K562 (cell line): ENCODE measurements at regions not wholly inside any gene's neighbourhood (a gene's known extent, or its start where the extent isn't known, plus 50 kb on each side); places are given as distances from the start of the nearest gene placed in this dataset.

Experiments
- ATAC-seq: fragments of 200-7000 bp; cut with Tn5 transposase; 3 replicates; pipeline ENCODE4 v1.9.1; 2020; ENCODE audit warnings: moderate library complexity
- BruUV-seq: library from RNA; stranded (reverse); fragments of 400-500 nt; replicated peaks from 2 replicates; lab custom pipeline; 2021; lab: Mats Ljungman, UMichigan
- CTCF ChIA-PET: fragments of 300-600 bp; formaldehyde crosslinking; extraction: SDS; loops from one replicate; lab custom pipeline; 2021; ENCODE audit warnings: low intra/inter-chr PET ratio; lab: Yijun Ruan, JAX
- POLR2A ChIA-PET: fragments of 300-600, 350-650 bp; sonication (Branson Sonifier 250); formaldehyde crosslinking; extraction: SDS; loops from one replicate; lab custom pipeline; 2021; ENCODE audit warnings: antibody characterized with exemption, inconsistent platforms; lab: Yijun Ruan, JAX
- DNase-seq, 4 experiments: peaks; one replicate each; pipeline versions ENCODE4 v3.0.0 to v3.0.0-alpha.2; 2011 to 2018; ENCODE audit warnings: low spot score in 3 of 4, mixed read lengths in 3 of 4; ENCODE audit errors: extremely low read depth in 1 of 4
- FAIRE-seq: peaks from 2 replicates; lab custom pipeline; 2011; peaks lifted over from hg19 to GRCh38; lab: Jason Lieb, UNC
- H2AFZ ChIP-seq: 2 replicates; pipeline ENCODE4 v1.6.0; 2011; ENCODE audit warnings: low read depth, low read length, control low read depth, inconsistent platforms
- H3K27ac ChIP-seq: fragments of 200-600 bp; 3 replicates; pipeline ENCODE4 v1.8.0; 2011; ENCODE audit warnings: low read depth, mild to moderate bottlenecking, control low read depth, inconsistent platforms, low read length, moderate library complexity, mixed read lengths; ENCODE audit errors: extremely low read depth
- H3K27me3 ChIP-seq, 2 experiments: fragments of 300-600 bp in 1 of 2; 2 replicates in 1 of 2; 3 replicates in 1 of 2; pipeline versions ENCODE4 v1.6.0 to v1.8.0; 2011; ENCODE audit warnings: inconsistent platforms in 2 of 2, low read length in 2 of 2, mild to moderate bottlenecking in 1 of 2, mixed read lengths in 1 of 2, moderate library complexity in 1 of 2; ENCODE audit not compliant: control insufficient read depth in 2 of 2, insufficient read depth in 2 of 2
- H3K36me3 ChIP-seq: fragments of 300-600 bp; 3 replicates; pipeline ENCODE4 v1.8.0; 2011; ENCODE audit warnings: mild to moderate bottlenecking, low read length, inconsistent platforms; ENCODE audit not compliant: control insufficient read depth, insufficient read depth
- H3K4me1 ChIP-seq, 2 experiments: fragments of 200-600 bp in 1 of 2; replicated peaks in 1 of 2; 2 replicates in 1 of 2; 3 replicates in 1 of 2; pipeline versions ENCODE4 v1.5.1 to v1.8.0; 2011; ENCODE audit warnings: inconsistent platforms in 2 of 2, low read length in 2 of 2, mild to moderate bottlenecking in 1 of 2, mixed read lengths in 1 of 2, moderate library complexity in 1 of 2; ENCODE audit not compliant: control insufficient read depth in 2 of 2, insufficient read depth in 2 of 2
- H3K4me2 ChIP-seq: 2 replicates; pipeline ENCODE4 v1.6.1; 2011; ENCODE audit warnings: low read length, control low read depth, inconsistent platforms, mixed read lengths; ENCODE audit not compliant: insufficient read depth
- H3K4me3 ChIP-seq: fragments of 200-600 bp; sonication (generic), shearing (Covaris generic); 2 replicates; pipeline ENCODE4 v1.5.1; 2016; ENCODE audit warnings: control low read depth, inconsistent platforms
- H3K79me2 ChIP-seq: fragments of 200-600 bp; 3 replicates; pipeline ENCODE4 v1.8.0; 2011; ENCODE audit warnings: low read length, inconsistent platforms; ENCODE audit not compliant: control insufficient read depth, insufficient read depth
- H3K9ac ChIP-seq, 2 experiments: 2 replicates each; pipeline versions ENCODE4 v1.6.0 to v1.6.1; 2011; ENCODE audit warnings: low read depth in 2 of 2, low read length in 2 of 2, control low read depth in 1 of 2, inconsistent platforms in 1 of 2, mild to moderate bottlenecking in 1 of 2, mixed read lengths in 1 of 2; ENCODE audit not compliant: insufficient read depth in 1 of 2
- H3K9me1 ChIP-seq: one replicate; pipeline ENCODE4 v1.6.0; 2011; ENCODE audit warnings: inconsistent platforms, mild to moderate bottlenecking, low read length, moderate library complexity; ENCODE audit not compliant: control insufficient read depth, insufficient read depth
- H3K9me3 ChIP-seq: replicated peaks from 2 replicates; pipeline ENCODE4 v1.5.1; 2011; ENCODE audit warnings: low read depth, low read length, inconsistent platforms; ENCODE audit not compliant: control insufficient read depth, insufficient read depth
- H4K20me1 ChIP-seq: replicated peaks from 2 replicates; pipeline ENCODE4 v1.6.1; 2011; ENCODE audit warnings: low read length, inconsistent platforms, mixed read lengths; ENCODE audit not compliant: control insufficient read depth, insufficient read depth
- BMI1 ChIP-seq: fragments of 150-350 bp; IDR thresholded peaks from 2 replicates; pipeline ENCODE4 v1.6.1; 2014; ENCODE audit warnings: low read length
- CAMTA2 ChIP-seq: fragments of 250-450 bp; sonication (Bioruptor Pico); conservative IDR thresholded peaks from 2 replicates; pipeline ENCODE4 v1.5.1; 2022
- CBFA2T3 ChIP-seq: fragments of 450-650 bp; IDR thresholded peaks from 2 replicates; pipeline ENCODE4 v1.6.1; 2017
- FOXA1 ChIP-seq: fragments of 450-650 bp; IDR thresholded peaks from 2 replicates; pipeline ENCODE4 v1.6.1; 2016; ENCODE audit warnings: mild to moderate bottlenecking, borderline replicate concordance
- HDAC3 ChIP-seq: fragments of 450-650 bp; IDR thresholded peaks from 2 replicates; pipeline ENCODE4 v1.6.1; 2018; ENCODE audit warnings: borderline replicate concordance, mild to moderate bottlenecking, moderate library complexity; ENCODE audit not compliant: partially characterized antibody
- MTA3 ChIP-seq: fragments of 450-650 bp; formaldehyde crosslinking; IDR thresholded peaks from 2 replicates; pipeline ENCODE4 v1.6.1; 2017; ENCODE audit warnings: mild to moderate bottlenecking, borderline replicate concordance
- NR0B1 ChIP-seq: fragments of 450-650 bp; IDR thresholded peaks from one replicate; pipeline ENCODE4 v1.6.1; 2018; ENCODE audit warnings: mild to moderate bottlenecking, moderate library complexity; ENCODE audit not compliant: partially characterized antibody
- SIX5 ChIP-seq, 2 experiments: IDR thresholded peaks; 2 replicates each; pipeline ENCODE4 v1.6.1; 2011; ENCODE audit warnings: low read length in 2 of 2, borderline replicate concordance in 1 of 2, low read depth in 1 of 2, mild to moderate bottlenecking in 1 of 2, moderate library complexity in 1 of 2; ENCODE audit not compliant: insufficient read depth in 1 of 2
- TCF7 ChIP-seq: sonication (generic); IDR thresholded peaks from 2 replicates; pipeline ENCODE4 v1.6.1; 2016; ENCODE audit warnings: antibody characterized with exemption, borderline replicate concordance
- ZNF133 ChIP-seq: fragments of 250-450 bp; sonication (Bioruptor Pico); IDR thresholded peaks from 2 replicates; pipeline ENCODE4 v1.4.0; 2020; ENCODE audit warnings: mild to moderate bottlenecking
- ZNF165 ChIP-seq: fragments of 250-450 bp; sonication (Bioruptor Pico); IDR thresholded peaks from 2 replicates; pipeline ENCODE4 v1.4.0; 2020; ENCODE audit warnings: borderline replicate concordance
- WGBS: fragments of 100-300 bp; shearing (Covaris generic); methylation state at CpG from one replicate; pipeline ENCODE4 v1.1.6; 2016; ENCODE audit warnings: low coverage, mixed read lengths; ENCODE audit not compliant: insufficient coverage; ENCODE audit errors: missing lambda C conversion rate; 5-methylcytosine and 5-hydroxymethylcytosine counted together
- in situ Hi-C: fragments of 300-500 bp; cut with MboI; formaldehyde crosslinking; loops from 4 replicates; pipeline ENCODE4 v1.15.0; 2018; ENCODE audit warnings: inconsistent platforms, mixed read lengths
- intact Hi-C: fragments of 100-400 bp; cut with micrococcal nuclease; formaldehyde crosslinking; loops from 2 replicates; pipeline ENCODE4 v1.14.2; 2022

GRCh38 chr5:67643536-67643935, 446.9 kb upstream of the CD180 start:
- H3K27ac ChIP-seq: no peak overlapping the region
- H3K4me2 ChIP-seq: no peak overlapping the region
- H3K4me3 ChIP-seq: no peak overlapping the region
- no peaks in the 10 kb centered on the region for H3K9me1 ChIP-seq
- ATAC-seq (no peak), DNase-seq (no peak), FAIRE-seq (no peak)
- no peak overlapping the region for H2AFZ ChIP-seq
- H4K20me1 ChIP-seq: no peaks in the 10 kb centered on the region; the same call in 1 of the 2 replicates
- CTCF ChIA-PET: no interaction called here
- in situ Hi-C loops: no loop called here
- 0% methylated on average over 1 of the region's 2 CpGs for WGBS
- TF ChIP-seq MTA3 (no peak), SIX5 (IDR thresholded peaks at IDR 0.05; ENCODE audit: borderline replicate concordance in 1 of 2, insufficient read depth in 1 of 2, low read depth in 1 of 2, low read length in 2 of 2) (no peak), NR0B1 (no peak), ZNF133 (CRISPR knock-in tag) (no peak)
- H3K36me3 ChIP-seq: no peaks in the 10 kb centered on the region
- intact Hi-C loops: no loop called here
- H3K9ac ChIP-seq: no peak overlapping the region
- BruUV-seq: no TSS peak
- no peaks in the 10 kb centered on the region for H3K9me3 ChIP-seq
- H3K27me3 ChIP-seq: no peaks in the 10 kb centered on the region; a peak in 1 of 5 replicates
- no peaks in the 10 kb centered on the region for H3K4me1 ChIP-seq
- POLR2A ChIA-PET: no interaction called here
- H3K79me2 ChIP-seq: no peaks in the 10 kb centered on the region

GRCh38 chr5:67639976-67640375, 443.4 kb upstream of the CD180 start:
- no peak overlapping the region for H2AFZ ChIP-seq
- H3K4me2 ChIP-seq: no peak overlapping the region
- FAIRE-seq (no peak), ATAC-seq (no peak), DNase-seq (no peak)
- no peaks in the 10 kb centered on the region for H3K79me2 ChIP-seq
- no peak overlapping the region for H3K27ac ChIP-seq
- no TSS peak for BruUV-seq
- no peaks in the 10 kb centered on the region for H3K9me3 ChIP-seq
- no peaks in the 10 kb centered on the region for H3K27me3 ChIP-seq
- in situ Hi-C loops: no loop called here
- TF ChIP-seq FOXA1 (no peak), BMI1 (no peak), HDAC3 (no peak), CAMTA2 (CRISPR knock-in tag) (no peak), ZNF165 (CRISPR knock-in tag) (no peak), TCF7 (no peak), CBFA2T3 (no peak)
- CTCF ChIA-PET: no interaction called here
- POLR2A ChIA-PET: no interaction called here
- H3K9me1 ChIP-seq: no peaks in the 10 kb centered on the region
- no peak overlapping the region for H3K4me3 ChIP-seq
- no peak overlapping the region for H3K9ac ChIP-seq
- intact Hi-C loops: no loop called here
- 0% methylated on average over 2 of the region's 2 CpGs for WGBS
- H4K20me1 ChIP-seq: no peaks in the 10 kb centered on the region
- no peaks in the 10 kb centered on the region for H3K36me3 ChIP-seq
- H3K4me1 ChIP-seq: no peaks in the 10 kb centered on the region
